Fibroblast of villous mesenchyme (primary cell): ENCODE measurements at regions not wholly inside any gene's neighbourhood (a gene's known extent, or its start where the extent isn't known, plus 50 kb on each side); places are given as distances from the start of the nearest gene placed in this dataset.

Experiments
- DNase-seq: peaks from one replicate; pipeline ENCODE4 v3.0.0-alpha.2; 2010; ENCODE audit warnings: low read depth
- H3K4me3 ChIP-seq: 2 replicates; pipeline ENCODE4 v1.5.1; 2011; ENCODE audit warnings: low read depth, mild to moderate bottlenecking, low read length
- CTCF ChIP-seq: IDR thresholded peaks from 2 replicates; pipeline ENCODE4 v1.5.1; 2012; ENCODE audit warnings: low read depth, mild to moderate bottlenecking, low read length; ENCODE audit not compliant: insufficient read depth

- H3K4me3 ChIP-seq: no peak overlapping the region
- TF ChIP-seq CTCF: no peak
- no peak for DNase-seq
These were observed 317.3 kb downstream of the FBXW7 start for GRCh38 chr4:152218576-152218975.

- no peak for DNase-seq
- H3K4me3 ChIP-seq: no peak overlapping the region
- no peak for TF ChIP-seq CTCF
These were observed 318.0 kb downstream of the FBXW7 start for GRCh38 chr4:152217896-152218295.

GRCh38 chr4:152211936-152212653 is 323.8 kb downstream of the FBXW7 start:
- H3K4me3 ChIP-seq: no peak overlapping the region
- no peak for TF ChIP-seq CTCF
- DNase-seq: no peak

- no peak for TF ChIP-seq CTCF
- no peak for DNase-seq
- H3K4me3 ChIP-seq: no peak overlapping the region
These were observed 326.0 kb downstream of the FBXW7 start for GRCh38 chr4:152209772-152210493.

GRCh38 chr4:152207378-152207720 is 328.5 kb downstream of the FBXW7 start:
- DNase-seq: no peak
- H3K4me3 ChIP-seq: no peak overlapping the region
- TF ChIP-seq CTCF: no peak

GRCh38 chr4:152206646-152207377 is 329.1 kb downstream of the FBXW7 start:
- no peak overlapping the region for H3K4me3 ChIP-seq
- no peak for DNase-seq
- no peak for TF ChIP-seq CTCF
